SK-N-SH (cell line): ENCODE measurements at regions not wholly inside any gene's neighbourhood (a gene's known extent, or its start where the extent isn't known, plus 50 kb on each side); places are given as distances from the start of the nearest gene placed in this dataset.

Experiments used
- CTCF ChIA-PET: fragments of 300-600, 350-600 bp; formaldehyde crosslinking; extraction: SDS; loops from one replicate; lab custom pipeline; 2021; lab: Yijun Ruan, JAX
- POLR2A ChIA-PET: fragments of 350-600 bp; sonication (Branson Sonifier 250); formaldehyde crosslinking; extraction: SDS; loops from one replicate; lab custom pipeline; 2020; ENCODE audit warnings: antibody characterized with exemption, inconsistent platforms; lab: Yijun Ruan, JAX
- DNase-seq: peaks from one replicate; pipeline ENCODE4 v3.0.0; 2012
- H2AFZ ChIP-seq: fragments of 200-600 bp; sonication (generic); 2 replicates; pipeline ENCODE4 v1.8.1; 2016; ENCODE audit warnings: antibody characterized with exemption, mild to moderate bottlenecking, low read depth
- H3F3A ChIP-seq: fragments of 200-600 bp; sonication (generic); replicated peaks from 2 replicates; pipeline ENCODE3; 2016; ENCODE audit warnings: antibody characterized with exemption, mild to moderate bottlenecking; ENCODE audit not compliant: insufficient read depth
- H3K27ac ChIP-seq, 2 experiments: fragments of 200-500 bp in 1 of 2; fragments of 200-600 bp in 1 of 2; sonication (Bioruptor generic) in 1 of 2; sonication (generic), shearing (Covaris generic) in 1 of 2; 2 replicates each; pipeline versions ENCODE4 v1.5.1 to v1.6.1; 2014 to 2016; ENCODE audit warnings: low read depth in 2 of 2, inconsistent platforms in 1 of 2, low read length in 1 of 2, mild to moderate bottlenecking in 1 of 2, mixed read lengths in 1 of 2
- H3K27me3 ChIP-seq: fragments of 200-600 bp; sonication (generic), shearing (Covaris generic); 2 replicates; pipeline ENCODE4 v1.6.1; 2016; ENCODE audit warnings: mixed run types; ENCODE audit not compliant: insufficient read depth
- H3K36me3 ChIP-seq, 2 experiments: fragments of 200-500 bp in 1 of 2; fragments of 200-600 bp in 1 of 2; sonication (Bioruptor generic) in 1 of 2; sonication (generic) in 1 of 2; replicated peaks in 1 of 2; 2 replicates each; pipeline versions ENCODE3 to v1.5.1; 2014 to 2016; ENCODE audit warnings: low read length in 1 of 2, mild to moderate bottlenecking in 1 of 2; ENCODE audit not compliant: insufficient read depth in 2 of 2, control insufficient read depth in 1 of 2
- H3K4me1 ChIP-seq, 2 experiments: fragments of 200-500 bp in 1 of 2; fragments of 200-600 bp in 1 of 2; sonication (Bioruptor generic) in 1 of 2; sonication (generic), shearing (Covaris generic) in 1 of 2; 2 replicates each; pipeline versions ENCODE4 v1.5.1 to v1.6.1; 2014 to 2016; ENCODE audit warnings: low read depth in 1 of 2, low read length in 1 of 2, mixed run types in 1 of 2; ENCODE audit not compliant: insufficient read depth in 2 of 2, control insufficient read depth in 1 of 2
- H3K4me2 ChIP-seq: fragments of 200-600 bp; sonication (generic), shearing (Covaris generic); 2 replicates; pipeline ENCODE4 v1.6.1; 2017; ENCODE audit warnings: mixed run types
- H3K4me3 ChIP-seq, 2 experiments: fragments of 200-500 bp in 1 of 2; fragments of 200-600 bp in 1 of 2; sonication (Bioruptor generic) in 1 of 2; sonication (generic), shearing (Covaris generic) in 1 of 2; 2 replicates each; pipeline versions ENCODE4 v1.5.1 to v1.8.1; 2014 to 2016; ENCODE audit warnings: low read depth in 2 of 2, inconsistent platforms in 1 of 2, low read length in 1 of 2, mild to moderate bottlenecking in 1 of 2, mixed read lengths in 1 of 2, moderate library complexity in 1 of 2
- H3K79me2 ChIP-seq: fragments of 200-600 bp; sonication (generic); 2 replicates; pipeline ENCODE4 v1.8.1; 2017; ENCODE audit warnings: mild to moderate bottlenecking; ENCODE audit not compliant: insufficient read depth
- H3K9ac ChIP-seq: fragments of 200-600 bp; sonication (generic); 2 replicates; pipeline ENCODE4 v1.6.1; 2017; ENCODE audit warnings: mixed run types
- H3K9me2 ChIP-seq: fragments of 200-600 bp; sonication (generic); 2 replicates; pipeline ENCODE4 v1.6.1; 2017; ENCODE audit warnings: mixed run types
- H3K9me3 ChIP-seq: fragments of 200-600 bp; sonication (generic); 2 replicates; pipeline ENCODE4 v1.6.1; 2017; ENCODE audit warnings: mixed run types, mild to moderate bottlenecking, moderate library complexity
- H4K20me1 ChIP-seq: fragments of 200-600 bp; sonication (generic); 2 replicates; pipeline ENCODE4 v1.6.1; 2017; ENCODE audit warnings: mild to moderate bottlenecking, mixed run types; ENCODE audit not compliant: insufficient read depth
- CTCF ChIP-seq: fragments of 200-600 bp; sonication (generic); IDR thresholded peaks from 2 replicates; pipeline ENCODE4 v1.6.1; 2017; ENCODE audit warnings: antibody characterized with exemption, mild to moderate bottlenecking, moderate library complexity
- EP300 ChIP-seq, 2 experiments: IDR thresholded peaks; 2 replicates each; pipeline versions ENCODE4 v1.4.0 to v1.6.1; 2012; ENCODE audit warnings: borderline replicate concordance in 1 of 2, low read depth in 1 of 2, low read length in 1 of 2
- FOSL2 ChIP-seq: IDR thresholded peaks from 2 replicates; pipeline ENCODE4 v1.4.0; 2012; ENCODE audit warnings: low read depth, mild to moderate bottlenecking, moderate library complexity, borderline replicate concordance
- FOXM1 ChIP-seq: IDR thresholded peaks from 2 replicates; pipeline ENCODE4 v1.4.0; 2012; ENCODE audit warnings: low read depth, mild to moderate bottlenecking
- NRF1 ChIP-seq: IDR thresholded peaks from 2 replicates; pipeline ENCODE4 v1.6.1; 2012; ENCODE audit warnings: low read depth, mild to moderate bottlenecking, low read length
- POLR2AphosphoS5 ChIP-seq: IDR thresholded peaks from 2 replicates; pipeline ENCODE4 v1.6.1; 2012; ENCODE audit warnings: low read depth, low read length
- RCOR1 ChIP-seq: fragments of 150-350 bp; IDR thresholded peaks from 2 replicates; pipeline ENCODE4 v1.6.1; 2017; ENCODE audit warnings: antibody characterized with exemption, low read length
- RFX5 ChIP-seq: IDR thresholded peaks from 2 replicates; pipeline ENCODE4 v1.6.1; 2012; ENCODE audit warnings: mild to moderate bottlenecking, improper control_type of control experiment, low read length
- RXRA ChIP-seq: IDR thresholded peaks from 2 replicates; pipeline ENCODE4 v1.4.0; 2012; ENCODE audit warnings: low read depth, mild to moderate bottlenecking, borderline replicate concordance
- USF1 ChIP-seq: IDR thresholded peaks from 2 replicates; pipeline ENCODE4 v1.4.0; 2012; ENCODE audit warnings: low read depth, borderline replicate concordance
- USF2 ChIP-seq: fragments of 150-350 bp; IDR thresholded peaks from 2 replicates; pipeline ENCODE4 v1.6.1; 2017; ENCODE audit warnings: antibody characterized with exemption, low read length, low read depth, borderline replicate concordance
- YY1 ChIP-seq: IDR thresholded peaks from 2 replicates; pipeline ENCODE4 v1.4.0; 2012; ENCODE audit warnings: low read depth, mild to moderate bottlenecking
- ZBTB33 ChIP-seq: IDR thresholded peaks from 2 replicates; pipeline ENCODE4 v1.4.0; 2012; ENCODE audit warnings: low read depth, borderline replicate concordance
- whole genome bisulfite sequencing: methylation state at CpG from one replicate; pipeline ENCODE4 v1.1.6; 2017; ENCODE audit warnings: low lambda C conversion rate; 5-methylcytosine and 5-hydroxymethylcytosine counted together

GRCh38 chr10:132485391-132485790 lies 52.2 kb upstream of the INPP5A start:
- ChIA-PET POLR2A (no interaction called here), CTCF (no interaction called here)
- H3K4me2 ChIP-seq, result no peak overlapping the region
- no peaks in the 10 kb centered on the region for H3K4me1 ChIP-seq
- H4K20me1 ChIP-seq, result no peaks in the 10 kb centered on the region
- H2AFZ ChIP-seq, result no peak overlapping the region
- H3K9me2 ChIP-seq, result no peaks in the 10 kb centered on the region
- H3K27me3 ChIP-seq, result no peaks in the 10 kb centered on the region; the same call in 1 of the 2 replicates
- no peak overlapping the region for H3K4me3 ChIP-seq
- WGBS, result 81% methylated on average over 10 of the region's 10 CpGs
- H3K9me3 ChIP-seq, result no peaks in the 10 kb centered on the region
- H3K9ac ChIP-seq, result no peak overlapping the region
- TF ChIP-seq CTCF (no peak), FOXM1 (no peak), NRF1 (no peak)
- peaks cover 3% of the 10 kb centered on the region for H3F3A ChIP-seq
- no peak overlapping the region for H3K27ac ChIP-seq
- no peak for DNase-seq
- H3K36me3 ChIP-seq, result no peaks in the 10 kb centered on the region
- no peaks in the 10 kb centered on the region for H3K79me2 ChIP-seq

- Histone ChIP-seq H3K9me3 (no peaks in the 10 kb centered on the region), H2AFZ (no peak overlapping the region), H3K27me3 (no peaks in the 10 kb centered on the region; the same call in 1 of the 2 replicates), H3K4me2 (no peak overlapping the region), H3F3A (peaks cover 6% of the 10 kb centered on the region), H4K20me1 (no peaks in the 10 kb centered on the region), H3K9ac (no peak overlapping the region), H3K79me2 (no peaks in the 10 kb centered on the region), H3K4me3 (no peak overlapping the region), H3K27ac (no peak overlapping the region), H3K9me2 (no peaks in the 10 kb centered on the region), H3K4me1 (no peaks in the 10 kb centered on the region), H3K36me3 (no peaks in the 10 kb centered on the region)
- ChIA-PET CTCF (no interaction called here), POLR2A (no interaction called here)
- DNase-seq, result no peak
- WGBS, result 82% methylated on average over 20 of the region's 24 CpGs
- TF ChIP-seq RCOR1 (no peak), EP300 (IDR thresholded peaks at IDR 0.05; ENCODE audit: borderline replicate concordance in 1 of 2, low read depth in 1 of 2, low read length in 1 of 2) (no peak), RXRA (no peak), USF2 (no peak), RFX5 (no peak), USF1 (no peak), FOSL2 (no peak), CTCF (no peak), ZBTB33 (no peak), YY1 (no peak), POLR2AphosphoS5 (no peak)
Observed at GRCh38 chr10:132486539-132487121, 51.0 kb upstream of the INPP5A start.
